ENCODE measurements at regions not wholly inside any gene's neighbourhood (a gene's known extent, or its start where the extent isn't known, plus 50 kb on each side); places are given as distances from the start of the nearest gene placed in this dataset.

- no peaks in the 10 kb centered on the region for H3K9me3 ChIP-seq (ENCODE audit: control insufficient read depth, low read length)
- H3K36me3 ChIP-seq (ENCODE audit: control insufficient read depth, insufficient read depth, low read length): no peaks in the 10 kb centered on the region
- DNase-seq: no peak
- H3K4me1 ChIP-seq (ENCODE audit: control insufficient read depth, insufficient read depth, low read length, poor library complexity, severe bottlenecking): no peaks in the 10 kb centered on the region
- H3K27ac ChIP-seq (ENCODE audit: insufficient read depth, low read length, poor library complexity, severe bottlenecking): no peak overlapping the region
- H3K27me3 ChIP-seq (replicated peaks; ENCODE audit: control insufficient read depth, insufficient read depth, low read length, poor library complexity, severe bottlenecking): no peaks in the 10 kb centered on the region
- H3K4me3 ChIP-seq (ENCODE audit: insufficient read depth, low read depth, low read length, poor library complexity, severe bottlenecking): no peak overlapping the region
Measured at GRCh38 chr6:6835223-6835503, 246.6 kb downstream of the LY86 start.

- H3K4me1 ChIP-seq (ENCODE audit: control insufficient read depth, insufficient read depth, low read length, poor library complexity, severe bottlenecking): no peaks in the 10 kb centered on the region
- no peak overlapping the region for H3K27ac ChIP-seq (ENCODE audit: insufficient read depth, low read length, poor library complexity, severe bottlenecking)
- H3K4me3 ChIP-seq (ENCODE audit: insufficient read depth, low read depth, low read length, poor library complexity, severe bottlenecking): no peak overlapping the region
- H3K9me3 ChIP-seq (ENCODE audit: control insufficient read depth, low read length): no peaks in the 10 kb centered on the region
- no peaks in the 10 kb centered on the region for H3K27me3 ChIP-seq (replicated peaks; ENCODE audit: control insufficient read depth, insufficient read depth, low read length, poor library complexity, severe bottlenecking)
- no peaks in the 10 kb centered on the region for H3K36me3 ChIP-seq (ENCODE audit: control insufficient read depth, insufficient read depth, low read length)
- no peak for DNase-seq
Measured at GRCh38 chr6:6836609-6837406, 248.3 kb downstream of the LY86 start.

GRCh38 chr6:6837541-6838080 is 249.1 kb downstream of the LY86 start:
- DNase-seq: no peak
- no peaks in the 10 kb centered on the region for H3K36me3 ChIP-seq (ENCODE audit: control insufficient read depth, insufficient read depth, low read length)
- no peak overlapping the region for H3K27ac ChIP-seq (ENCODE audit: insufficient read depth, low read length, poor library complexity, severe bottlenecking)
- no peaks in the 10 kb centered on the region for H3K9me3 ChIP-seq (ENCODE audit: control insufficient read depth, low read length)
- H3K4me1 ChIP-seq (ENCODE audit: control insufficient read depth, insufficient read depth, low read length, poor library complexity, severe bottlenecking): no peaks in the 10 kb centered on the region
- no peaks in the 10 kb centered on the region for H3K27me3 ChIP-seq (replicated peaks; ENCODE audit: control insufficient read depth, insufficient read depth, low read length, poor library complexity, severe bottlenecking)
- H3K4me3 ChIP-seq (ENCODE audit: insufficient read depth, low read depth, low read length, poor library complexity, severe bottlenecking): no peak overlapping the region

- no peak for DNase-seq
- Histone ChIP-seq H3K27me3 (replicated peaks; ENCODE audit: control insufficient read depth, insufficient read depth, low read length, poor library complexity, severe bottlenecking) (no peaks in the 10 kb centered on the region), H3K27ac (ENCODE audit: insufficient read depth, low read length, poor library complexity, severe bottlenecking) (no peak overlapping the region), H3K4me3 (ENCODE audit: insufficient read depth, low read depth, low read length, poor library complexity, severe bottlenecking) (no peak overlapping the region), H3K36me3 (ENCODE audit: control insufficient read depth, insufficient read depth, low read length) (no peaks in the 10 kb centered on the region), H3K4me1 (ENCODE audit: control insufficient read depth, insufficient read depth, low read length, poor library complexity, severe bottlenecking) (no peaks in the 10 kb centered on the region), H3K9me3 (ENCODE audit: control insufficient read depth, low read length) (no peaks in the 10 kb centered on the region)
Measured at GRCh38 chr6:6840831-6841291, 252.3 kb downstream of the LY86 start.

- H3K4me3 ChIP-seq (ENCODE audit: insufficient read depth, low read depth, low read length, poor library complexity, severe bottlenecking): no peak overlapping the region
- no peaks in the 10 kb centered on the region for H3K4me1 ChIP-seq (ENCODE audit: control insufficient read depth, insufficient read depth, low read length, poor library complexity, severe bottlenecking)
- no peaks in the 10 kb centered on the region for H3K36me3 ChIP-seq (ENCODE audit: control insufficient read depth, insufficient read depth, low read length)
- H3K27ac ChIP-seq (ENCODE audit: insufficient read depth, low read length, poor library complexity, severe bottlenecking): no peak overlapping the region
- H3K9me3 ChIP-seq (ENCODE audit: control insufficient read depth, low read length): no peaks in the 10 kb centered on the region
- no peak for DNase-seq
- no peaks in the 10 kb centered on the region for H3K27me3 ChIP-seq (replicated peaks; ENCODE audit: control insufficient read depth, insufficient read depth, low read length, poor library complexity, severe bottlenecking)
Measured at GRCh38 chr6:6841571-6841970, 253.1 kb downstream of the LY86 start.

- DNase-seq: no peak
- no peak overlapping the region for H3K27ac ChIP-seq (ENCODE audit: insufficient read depth, low read length, poor library complexity, severe bottlenecking)
- H3K36me3 ChIP-seq (ENCODE audit: control insufficient read depth, insufficient read depth, low read length): no peaks in the 10 kb centered on the region
- H3K9me3 ChIP-seq (ENCODE audit: control insufficient read depth, low read length): no peaks in the 10 kb centered on the region
- no peaks in the 10 kb centered on the region for H3K27me3 ChIP-seq (replicated peaks; ENCODE audit: control insufficient read depth, insufficient read depth, low read length, poor library complexity, severe bottlenecking)
- H3K4me3 ChIP-seq (ENCODE audit: insufficient read depth, low read depth, low read length, poor library complexity, severe bottlenecking): no peak overlapping the region
- no peaks in the 10 kb centered on the region for H3K4me1 ChIP-seq (ENCODE audit: control insufficient read depth, insufficient read depth, low read length, poor library complexity, severe bottlenecking)
Measured at GRCh38 chr6:6842291-6842690, 253.8 kb downstream of the LY86 start.

- Histone ChIP-seq H3K27me3 (replicated peaks; ENCODE audit: control insufficient read depth, insufficient read depth, low read length, poor library complexity, severe bottlenecking) (no peaks in the 10 kb centered on the region), H3K4me1 (ENCODE audit: control insufficient read depth, insufficient read depth, low read length, poor library complexity, severe bottlenecking) (no peaks in the 10 kb centered on the region), H3K4me3 (ENCODE audit: insufficient read depth, low read depth, low read length, poor library complexity, severe bottlenecking) (no peak overlapping the region), H3K27ac (ENCODE audit: insufficient read depth, low read length, poor library complexity, severe bottlenecking) (no peak overlapping the region), H3K9me3 (ENCODE audit: control insufficient read depth, low read length) (no peaks in the 10 kb centered on the region), H3K36me3 (ENCODE audit: control insufficient read depth, insufficient read depth, low read length) (no peaks in the 10 kb centered on the region)
- no peak for DNase-seq
Measured at GRCh38 chr6:6843057-6843627, 254.6 kb downstream of the LY86 start.

- no peaks in the 10 kb centered on the region for H3K4me1 ChIP-seq (ENCODE audit: control insufficient read depth, insufficient read depth, low read length, poor library complexity, severe bottlenecking)
- H3K27me3 ChIP-seq (replicated peaks; ENCODE audit: control insufficient read depth, insufficient read depth, low read length, poor library complexity, severe bottlenecking): no peaks in the 10 kb centered on the region
- no peaks in the 10 kb centered on the region for H3K9me3 ChIP-seq (ENCODE audit: control insufficient read depth, low read length)
- H3K36me3 ChIP-seq (ENCODE audit: control insufficient read depth, insufficient read depth, low read length): no peaks in the 10 kb centered on the region
- no peak overlapping the region for H3K27ac ChIP-seq (ENCODE audit: insufficient read depth, low read length, poor library complexity, severe bottlenecking)
- no peak for DNase-seq
- H3K4me3 ChIP-seq (ENCODE audit: insufficient read depth, low read depth, low read length, poor library complexity, severe bottlenecking): no peak overlapping the region
Measured at GRCh38 chr6:6843777-6844176, 255.3 kb downstream of the LY86 start.

- Histone ChIP-seq H3K27ac (ENCODE audit: insufficient read depth, low read length, poor library complexity, severe bottlenecking) (no peak overlapping the region), H3K4me1 (ENCODE audit: control insufficient read depth, insufficient read depth, low read length, poor library complexity, severe bottlenecking) (no peaks in the 10 kb centered on the region), H3K27me3 (replicated peaks; ENCODE audit: control insufficient read depth, insufficient read depth, low read length, poor library complexity, severe bottlenecking) (no peaks in the 10 kb centered on the region), H3K36me3 (ENCODE audit: control insufficient read depth, insufficient read depth, low read length) (no peaks in the 10 kb centered on the region), H3K9me3 (ENCODE audit: control insufficient read depth, low read length) (no peaks in the 10 kb centered on the region), H3K4me3 (ENCODE audit: insufficient read depth, low read depth, low read length, poor library complexity, severe bottlenecking) (no peak overlapping the region)
- no peak for DNase-seq
Measured at GRCh38 chr6:6844530-6844929, 256.0 kb downstream of the LY86 start.

GRCh38 chr6:6845603-6846002 is 257.1 kb downstream of the LY86 start:
- Histone ChIP-seq H3K27ac (ENCODE audit: insufficient read depth, low read length, poor library complexity, severe bottlenecking) (no peak overlapping the region), H3K27me3 (replicated peaks; ENCODE audit: control insufficient read depth, insufficient read depth, low read length, poor library complexity, severe bottlenecking) (no peaks in the 10 kb centered on the region), H3K9me3 (ENCODE audit: control insufficient read depth, low read length) (no peaks in the 10 kb centered on the region), H3K36me3 (ENCODE audit: control insufficient read depth, insufficient read depth, low read length) (no peaks in the 10 kb centered on the region), H3K4me1 (ENCODE audit: control insufficient read depth, insufficient read depth, low read length, poor library complexity, severe bottlenecking) (no peaks in the 10 kb centered on the region), H3K4me3 (ENCODE audit: insufficient read depth, low read depth, low read length, poor library complexity, severe bottlenecking) (no peak overlapping the region)
- no peak for DNase-seq

All from effector memory CD4-positive, alpha-beta T cell (primary cell).